ENCODE measurements at regions not wholly inside any gene's neighbourhood (a gene's known extent, or its start where the extent isn't known, plus 50 kb on each side); places are given as distances from the start of the nearest gene placed in this dataset.

DNA sequence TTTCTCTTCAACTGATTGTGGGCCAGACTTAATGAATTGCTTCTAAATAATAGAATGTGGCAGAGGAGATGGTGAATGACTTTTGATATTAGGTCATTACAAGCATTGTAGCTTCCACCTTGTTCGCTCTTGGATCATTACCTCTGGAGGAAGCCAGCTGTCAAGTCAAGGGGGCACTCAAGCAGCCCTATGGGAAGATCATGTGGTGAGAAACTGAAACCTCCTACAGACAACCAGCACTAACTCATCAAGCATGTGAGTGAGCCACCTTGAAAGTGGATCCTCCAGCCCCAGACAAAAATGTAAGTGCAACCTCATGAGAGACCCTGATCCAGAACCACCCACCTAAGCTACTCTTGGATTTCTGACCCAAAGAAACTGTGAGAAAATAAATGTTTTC, 109.8 kb upstream of the TBC1D5 start:
- Histone ChIP-seq H3K36me3 (replicated peaks) (no peaks in the 10 kb centered on the region), H3K27ac (no peak overlapping the region), H3K4me3 (ENCODE audit: low read depth, low read length) (no peak overlapping the region), H3K27me3 (replicated peaks) (no peaks in the 10 kb centered on the region)
- TF ChIP-seq, protein P1, sequence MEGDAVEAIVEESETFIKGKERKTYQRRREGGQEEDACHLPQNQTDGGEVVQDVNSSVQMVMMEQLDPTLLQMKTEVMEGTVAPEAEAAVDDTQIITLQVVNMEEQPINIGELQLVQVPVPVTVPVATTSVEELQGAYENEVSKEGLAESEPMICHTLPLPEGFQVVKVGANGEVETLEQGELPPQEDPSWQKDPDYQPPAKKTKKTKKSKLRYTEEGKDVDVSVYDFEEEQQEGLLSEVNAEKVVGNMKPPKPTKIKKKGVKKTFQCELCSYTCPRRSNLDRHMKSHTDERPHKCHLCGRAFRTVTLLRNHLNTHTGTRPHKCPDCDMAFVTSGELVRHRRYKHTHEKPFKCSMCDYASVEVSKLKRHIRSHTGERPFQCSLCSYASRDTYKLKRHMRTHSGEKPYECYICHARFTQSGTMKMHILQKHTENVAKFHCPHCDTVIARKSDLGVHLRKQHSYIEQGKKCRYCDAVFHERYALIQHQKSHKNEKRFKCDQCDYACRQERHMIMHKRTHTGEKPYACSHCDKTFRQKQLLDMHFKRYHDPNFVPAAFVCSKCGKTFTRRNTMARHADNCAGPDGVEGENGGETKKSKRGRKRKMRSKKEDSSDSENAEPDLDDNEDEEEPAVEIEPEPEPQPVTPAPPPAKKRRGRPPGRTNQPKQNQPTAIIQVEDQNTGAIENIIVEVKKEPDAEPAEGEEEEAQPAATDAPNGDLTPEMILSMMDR (IDR thresholded peaks at IDR 0.05; ENCODE audit: low read depth, low read length, missing control alignments): no peak
- in situ Hi-C loops (cut with HindIII; ENCODE audit: low pct_ligation_motif_present, low sequenced_read_pairs): no loop called here
- no peak for DNase-seq

DNA sequence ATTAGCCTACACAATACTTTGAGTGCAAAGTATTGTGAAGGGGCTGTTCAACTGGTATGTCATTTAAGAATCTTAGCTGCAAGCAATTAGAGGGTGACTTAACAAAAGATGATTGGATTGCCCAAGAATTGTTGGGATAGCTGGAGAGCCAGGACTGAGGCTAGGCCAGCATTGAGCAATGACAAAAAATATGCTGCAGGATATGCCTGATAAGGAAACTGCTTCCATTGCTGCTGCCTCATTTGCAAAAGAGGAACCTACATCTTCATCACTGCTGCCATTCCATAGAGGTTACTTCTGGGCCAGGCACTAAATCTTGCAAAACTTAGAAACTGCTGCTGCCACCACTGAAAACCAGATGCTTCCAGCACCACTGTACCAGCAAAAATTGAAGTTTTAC, 108.0 kb upstream of the TBC1D5 start:
- no peak for DNase-seq
- no peak overlapping the region for H3K27ac ChIP-seq
- H3K36me3 ChIP-seq (replicated peaks): no peaks in the 10 kb centered on the region
- in situ Hi-C loops (cut with HindIII; ENCODE audit: low pct_ligation_motif_present, low sequenced_read_pairs): no loop called here
- H3K4me3 ChIP-seq (ENCODE audit: low read depth, low read length): no peak overlapping the region
- no peaks in the 10 kb centered on the region for H3K27me3 ChIP-seq (replicated peaks)
- TF ChIP-seq, protein P1 (IDR thresholded peaks at IDR 0.05; ENCODE audit: low read depth, low read length, missing control alignments): no peak

DNA sequence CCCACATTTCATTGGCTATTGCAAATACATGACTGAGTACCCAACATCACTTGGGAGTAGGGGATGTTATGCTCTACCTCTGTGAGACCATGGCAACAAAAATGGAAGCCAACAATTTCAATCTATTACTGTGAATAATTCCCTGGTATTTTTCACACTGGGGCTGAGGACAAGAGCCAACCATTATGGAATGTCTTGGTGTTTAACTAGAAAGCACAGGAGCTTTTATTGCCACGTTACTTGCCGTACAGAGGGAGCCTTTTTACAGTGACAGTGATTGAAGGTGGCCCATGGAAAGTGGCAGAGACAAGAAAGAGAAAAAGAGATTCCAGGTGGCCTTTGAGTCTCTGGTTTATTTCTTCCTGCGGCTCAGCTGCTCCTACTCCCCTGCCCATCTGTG, 105.7 kb upstream of the TBC1D5 start:
- Histone ChIP-seq H3K27me3 (replicated peaks) (no peaks in the 10 kb centered on the region), H3K36me3 (replicated peaks) (no peaks in the 10 kb centered on the region), H3K4me3 (ENCODE audit: low read depth, low read length) (no peak overlapping the region), H3K27ac (no peak overlapping the region)
- TF ChIP-seq, protein P1 (IDR thresholded peaks at IDR 0.05; ENCODE audit: low read depth, low read length, missing control alignments): no peak
- no peak for DNase-seq
- in situ Hi-C loops (cut with HindIII; ENCODE audit: low pct_ligation_motif_present, low sequenced_read_pairs): loop anchor here (25.0 kb wide), 1 partner anchor 236 kb away; no protein-coding TSS in a partner anchor

GRCh38 chr3:17847156-17847555, 104.7 kb upstream of the TBC1D5 start:
- Histone ChIP-seq H3K27ac (no peak overlapping the region), H3K4me3 (ENCODE audit: low read depth, low read length) (no peak overlapping the region), H3K36me3 (replicated peaks) (no peaks in the 10 kb centered on the region), H3K27me3 (replicated peaks) (no peaks in the 10 kb centered on the region)
- TF ChIP-seq, protein P1 (IDR thresholded peaks at IDR 0.05; ENCODE audit: low read depth, low read length, missing control alignments): no peak
- in situ Hi-C loops (cut with HindIII; ENCODE audit: low pct_ligation_motif_present, low sequenced_read_pairs): loop anchor here (25.0 kb wide), 1 partner anchor 235 kb away; no protein-coding TSS in a partner anchor
- no peak for DNase-seq

DNA sequence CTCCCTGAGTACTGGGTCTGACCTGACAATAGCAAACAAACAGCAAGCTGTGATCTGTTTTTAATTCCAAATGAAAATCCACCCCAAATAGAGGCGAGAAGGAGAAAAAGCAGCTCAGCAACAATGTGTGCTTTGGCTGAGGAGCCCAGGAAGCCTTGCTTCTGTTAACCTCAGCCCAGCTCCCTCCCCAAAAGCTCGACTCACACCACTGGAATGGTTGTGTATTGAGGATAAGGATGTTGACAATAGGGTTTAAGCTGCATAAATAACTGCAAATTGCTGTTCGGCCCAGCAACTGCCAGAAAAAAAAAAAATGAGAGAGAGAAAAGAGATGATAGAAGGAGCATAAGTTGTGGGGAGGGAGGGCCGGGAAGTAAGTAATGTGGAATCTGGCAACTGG, 104.0 kb upstream of the TBC1D5 start:
- no peak overlapping the region for H3K4me3 ChIP-seq (ENCODE audit: low read depth, low read length)
- in situ Hi-C loops (cut with HindIII; ENCODE audit: low pct_ligation_motif_present, low sequenced_read_pairs): loop anchor here (25.0 kb wide), 1 partner anchor 234 kb away; no protein-coding TSS in a partner anchor
- no peak overlapping the region for H3K27ac ChIP-seq
- no peaks in the 10 kb centered on the region for H3K36me3 ChIP-seq (replicated peaks)
- H3K27me3 ChIP-seq (replicated peaks): no peaks in the 10 kb centered on the region
- TF ChIP-seq, protein P1 (IDR thresholded peaks at IDR 0.05; ENCODE audit: low read depth, low read length, missing control alignments): no peak
- DNase-seq: no peak

All from brain microvascular endothelial cell (primary cell).